CD4-positive, alpha-beta T cell (primary cell): ENCODE measurements at regions not wholly inside any gene's neighbourhood (a gene's known extent, or its start where the extent isn't known, plus 50 kb on each side); places are given as distances from the start of the nearest gene placed in this dataset.

ENCODE experiments used
- ATAC-seq: fragments of 200-7000 bp; cut with Tn5 transposase; one replicate; pipeline ENCODE4 v1.10.0; 2022; ENCODE audit warnings: mild to moderate bottlenecking; ENCODE audit not compliant: poor library complexity
- CTCF ChIA-PET: fragments of 350-600 bp; sonication (Branson Sonifier 250); formaldehyde crosslinking; loops from one replicate; lab custom pipeline; 2021; ENCODE audit warnings: antibody characterized with exemption, inconsistent platforms; lab: Charles Lee
- POLR2A ChIA-PET: fragments of 350-600 bp; sonication (Branson Sonifier 250); formaldehyde crosslinking; loops from one replicate; lab custom pipeline; 2021; ENCODE audit warnings: antibody characterized with exemption, inconsistent platforms; lab: Charles Lee
- DNase-seq, 14 experiments: peaks; one replicate each; pipeline ENCODE4 v3.0.0-alpha.2; 2013 to 2020; ENCODE audit warnings: mixed read lengths in 2 of 14
- H3K27ac ChIP-seq, 2 donors: one replicate each; pipeline versions ENCODE4 v1.5.1 to v1.7.0; 2013; ENCODE audit warnings: low read length in 2 of 2, low read depth in 1 of 2, mild to moderate bottlenecking in 1 of 2
- H3K27me3 ChIP-seq, 2 experiments: 1 replicate in 1 of 2; 2 replicates in 1 of 2; pipeline versions ENCODE4 v1.6.1 to v1.7.0; 2013; ENCODE audit warnings: low read length in 2 of 2, control low read depth in 1 of 2, mild to moderate bottlenecking in 1 of 2, moderate library complexity in 1 of 2; ENCODE audit not compliant: insufficient read depth in 2 of 2, control insufficient read depth in 1 of 2
- H3K36me3 ChIP-seq: one replicate; pipeline ENCODE4 v1.6.1; 2013; ENCODE audit warnings: low read length, control low read depth; ENCODE audit not compliant: insufficient read depth
- H3K4me1 ChIP-seq: one replicate; pipeline ENCODE4 v1.6.1; 2013; ENCODE audit warnings: low read length, control low read depth; ENCODE audit not compliant: insufficient read depth
- H3K4me3 ChIP-seq: one replicate; pipeline ENCODE4 v1.5.1; 2013; ENCODE audit warnings: mild to moderate bottlenecking, low read length, moderate library complexity
- H3K9me3 ChIP-seq, 2 experiments: 1 replicate in 1 of 2; 2 replicates in 1 of 2; pipeline versions ENCODE4 v1.6.1 to v1.7.0; 2013; ENCODE audit warnings: low read length in 2 of 2, mild to moderate bottlenecking in 2 of 2, control low read depth in 1 of 2, moderate library complexity in 1 of 2; ENCODE audit not compliant: control insufficient read depth in 1 of 2, insufficient read depth in 1 of 2
- H3K27ac Mint-ChIP-seq: one replicate; pipeline ENCODE4 v1.8.0; 2020; ENCODE audit warnings: mixed read lengths
- H3K27me3 Mint-ChIP-seq: one replicate; pipeline ENCODE4 v1.8.0; 2021; ENCODE audit warnings: mixed read lengths
- H3K36me3 Mint-ChIP-seq: one replicate; pipeline ENCODE4 v1.8.0; 2021; ENCODE audit warnings: low read depth, mixed read lengths
- H3K4me1 Mint-ChIP-seq: one replicate; pipeline ENCODE4 v1.8.0; 2021; ENCODE audit warnings: low read depth, mixed read lengths
- H3K4me3 Mint-ChIP-seq: one replicate; pipeline ENCODE4 v1.8.0; 2020; ENCODE audit warnings: mild to moderate bottlenecking, mixed read lengths
- H3K9me3 Mint-ChIP-seq: one replicate; pipeline ENCODE4 v1.8.0; 2020; ENCODE audit warnings: mixed read lengths
- intact Hi-C, 2 experiments: fragments of 100-400 bp; cut with DNase I in 1 of 2; cut with micrococcal nuclease in 1 of 2; formaldehyde crosslinking; loops; one replicate each; pipeline versions ENCODE4 v1.15.1 to v1.9.0; 2023 to 2025; cut with DNase I, micrococcal nuclease
- TF ChIP-seq, protein P1 (sequence below): fragments of 200-600 bp; IDR thresholded peaks from one replicate; pipeline ENCODE4 v1.8.0; 2022; ENCODE audit warnings: antibody characterized with exemption, mild to moderate bottlenecking

GRCh38 chr3:124441766-124442165 lies 288.5 kb upstream of the UMPS start:
- Histone ChIP-seq H3K36me3 (no peaks in the 10 kb centered on the region), H3K27me3 (no peaks in the 10 kb centered on the region), H3K4me1 (no peaks in the 10 kb centered on the region), H3K4me3 (no peak overlapping the region), H3K27ac (no peak overlapping the region), H3K9me3 (no peaks in the 10 kb centered on the region)
- ChIA-PET CTCF (no interaction called here), POLR2A (no interaction called here)
- Mint-ChIP-seq H3K9me3 (no peaks in the 10 kb centered on the region), H3K27me3 (peaks cover 12% of the 10 kb centered on the region), H3K4me1 (no peaks in the 10 kb centered on the region), H3K4me3 (no peak overlapping the region), H3K27ac (no peak overlapping the region), H3K36me3 (no peaks in the 10 kb centered on the region)
- DNase-seq = no peak
- no peak for ATAC-seq
- intact Hi-C loops = no loop called here
- TF ChIP-seq, protein P1, sequence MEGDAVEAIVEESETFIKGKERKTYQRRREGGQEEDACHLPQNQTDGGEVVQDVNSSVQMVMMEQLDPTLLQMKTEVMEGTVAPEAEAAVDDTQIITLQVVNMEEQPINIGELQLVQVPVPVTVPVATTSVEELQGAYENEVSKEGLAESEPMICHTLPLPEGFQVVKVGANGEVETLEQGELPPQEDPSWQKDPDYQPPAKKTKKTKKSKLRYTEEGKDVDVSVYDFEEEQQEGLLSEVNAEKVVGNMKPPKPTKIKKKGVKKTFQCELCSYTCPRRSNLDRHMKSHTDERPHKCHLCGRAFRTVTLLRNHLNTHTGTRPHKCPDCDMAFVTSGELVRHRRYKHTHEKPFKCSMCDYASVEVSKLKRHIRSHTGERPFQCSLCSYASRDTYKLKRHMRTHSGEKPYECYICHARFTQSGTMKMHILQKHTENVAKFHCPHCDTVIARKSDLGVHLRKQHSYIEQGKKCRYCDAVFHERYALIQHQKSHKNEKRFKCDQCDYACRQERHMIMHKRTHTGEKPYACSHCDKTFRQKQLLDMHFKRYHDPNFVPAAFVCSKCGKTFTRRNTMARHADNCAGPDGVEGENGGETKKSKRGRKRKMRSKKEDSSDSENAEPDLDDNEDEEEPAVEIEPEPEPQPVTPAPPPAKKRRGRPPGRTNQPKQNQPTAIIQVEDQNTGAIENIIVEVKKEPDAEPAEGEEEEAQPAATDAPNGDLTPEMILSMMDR = no peak

GRCh38 chr3:124442463-124442862 lies 287.8 kb upstream of the UMPS start:
- intact Hi-C loops = no loop called here
- no peaks in the 10 kb centered on the region for H3K4me1 Mint-ChIP-seq
- POLR2A ChIA-PET = no interaction called here

GRCh38 chr3:124443446-124443845 lies 286.8 kb upstream of the UMPS start:
- ChIA-PET CTCF (no interaction called here), POLR2A (no interaction called here)
- Mint-ChIP-seq H3K4me3 (no peak overlapping the region), H3K36me3 (no peaks in the 10 kb centered on the region), H3K27me3 (peaks cover 18% of the 10 kb centered on the region), H3K9me3 (no peaks in the 10 kb centered on the region), H3K4me1 (no peaks in the 10 kb centered on the region), H3K27ac (no peak overlapping the region)
- Histone ChIP-seq H3K4me1 (no peaks in the 10 kb centered on the region), H3K27me3 (peaks cover 0 to 3% of the 10 kb centered on the region in 2 experiments), H3K27ac (no peak overlapping the region), H3K4me3 (no peak overlapping the region), H3K9me3 (no peaks in the 10 kb centered on the region), H3K36me3 (no peaks in the 10 kb centered on the region)
- ATAC-seq (no peak), DNase-seq (no peak)
- intact Hi-C loops = no loop called here
- TF ChIP-seq, protein P1 = no peak

More at GRCh38 chr3:124442463-124442862, 287.8 kb upstream of the UMPS start:
- H3K27ac Mint-ChIP-seq = no peak overlapping the region
- H3K27me3 Mint-ChIP-seq = peaks cover 15% of the 10 kb centered on the region
- TF ChIP-seq, protein P1 = no peak
- DNase-seq = no peak
- no peaks in the 10 kb centered on the region for H3K9me3 ChIP-seq
- no peaks in the 10 kb centered on the region for H3K9me3 Mint-ChIP-seq
- H3K4me3 Mint-ChIP-seq = no peak overlapping the region
- H3K4me1 ChIP-seq = no peaks in the 10 kb centered on the region
- no peak overlapping the region for H3K27ac ChIP-seq
- H3K27me3 ChIP-seq = no peaks in the 10 kb centered on the region
- H3K36me3 ChIP-seq = no peaks in the 10 kb centered on the region
- ATAC-seq = no peak
- CTCF ChIA-PET = no interaction called here
- no peak overlapping the region for H3K4me3 ChIP-seq
- no peaks in the 10 kb centered on the region for H3K36me3 Mint-ChIP-seq
